ENCODE measurements at regions not wholly inside any gene's neighbourhood (a gene's known extent, or its start where the extent isn't known, plus 50 kb on each side); places are given as distances from the start of the nearest gene placed in this dataset.

DNA sequence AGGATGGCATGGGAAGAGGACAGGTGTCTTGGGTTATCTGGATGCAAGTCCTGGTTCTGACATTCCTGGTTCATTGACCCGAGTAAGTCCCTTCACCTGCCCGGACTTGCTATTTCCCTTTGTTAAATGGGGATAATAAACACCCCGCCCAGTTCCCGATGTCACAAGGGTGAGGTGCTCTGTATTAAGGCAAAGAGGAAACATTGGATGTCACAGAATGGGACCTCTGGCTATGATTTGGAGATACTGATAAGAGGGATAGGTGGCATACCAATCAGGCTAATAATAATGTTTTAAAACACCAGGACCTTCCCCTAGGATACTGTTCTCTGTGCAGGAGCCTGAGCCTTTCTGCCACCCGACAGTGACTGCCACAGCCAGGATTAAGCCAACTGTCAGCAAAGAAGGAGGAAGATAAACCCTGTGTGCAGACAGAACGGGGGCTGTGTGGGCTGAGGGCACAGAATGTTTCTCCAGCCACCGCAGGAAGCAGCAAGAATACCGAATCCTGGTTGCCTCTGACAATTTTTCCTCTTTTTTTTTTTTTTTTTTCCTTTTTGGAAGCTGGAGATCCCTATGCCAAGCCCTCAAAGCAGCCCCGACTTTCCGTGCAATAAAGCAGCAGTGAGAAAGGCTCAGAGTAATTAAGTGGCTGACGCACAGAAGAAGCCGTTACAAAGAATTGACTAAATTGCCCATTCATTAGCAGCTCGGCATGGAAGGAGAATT is 336.6 kb downstream of the SMAD2 start:
- DNase-seq (ENCODE audit: low read depth), result no peak
- TF ChIP-seq, protein P1, sequence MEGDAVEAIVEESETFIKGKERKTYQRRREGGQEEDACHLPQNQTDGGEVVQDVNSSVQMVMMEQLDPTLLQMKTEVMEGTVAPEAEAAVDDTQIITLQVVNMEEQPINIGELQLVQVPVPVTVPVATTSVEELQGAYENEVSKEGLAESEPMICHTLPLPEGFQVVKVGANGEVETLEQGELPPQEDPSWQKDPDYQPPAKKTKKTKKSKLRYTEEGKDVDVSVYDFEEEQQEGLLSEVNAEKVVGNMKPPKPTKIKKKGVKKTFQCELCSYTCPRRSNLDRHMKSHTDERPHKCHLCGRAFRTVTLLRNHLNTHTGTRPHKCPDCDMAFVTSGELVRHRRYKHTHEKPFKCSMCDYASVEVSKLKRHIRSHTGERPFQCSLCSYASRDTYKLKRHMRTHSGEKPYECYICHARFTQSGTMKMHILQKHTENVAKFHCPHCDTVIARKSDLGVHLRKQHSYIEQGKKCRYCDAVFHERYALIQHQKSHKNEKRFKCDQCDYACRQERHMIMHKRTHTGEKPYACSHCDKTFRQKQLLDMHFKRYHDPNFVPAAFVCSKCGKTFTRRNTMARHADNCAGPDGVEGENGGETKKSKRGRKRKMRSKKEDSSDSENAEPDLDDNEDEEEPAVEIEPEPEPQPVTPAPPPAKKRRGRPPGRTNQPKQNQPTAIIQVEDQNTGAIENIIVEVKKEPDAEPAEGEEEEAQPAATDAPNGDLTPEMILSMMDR (conservative IDR thresholded peaks at IDR 0.05; ENCODE audit: low read depth, low read length), result no peak
- no peak overlapping the region for H3K4me3 ChIP-seq (ENCODE audit: low read depth, low read length)

DNA sequence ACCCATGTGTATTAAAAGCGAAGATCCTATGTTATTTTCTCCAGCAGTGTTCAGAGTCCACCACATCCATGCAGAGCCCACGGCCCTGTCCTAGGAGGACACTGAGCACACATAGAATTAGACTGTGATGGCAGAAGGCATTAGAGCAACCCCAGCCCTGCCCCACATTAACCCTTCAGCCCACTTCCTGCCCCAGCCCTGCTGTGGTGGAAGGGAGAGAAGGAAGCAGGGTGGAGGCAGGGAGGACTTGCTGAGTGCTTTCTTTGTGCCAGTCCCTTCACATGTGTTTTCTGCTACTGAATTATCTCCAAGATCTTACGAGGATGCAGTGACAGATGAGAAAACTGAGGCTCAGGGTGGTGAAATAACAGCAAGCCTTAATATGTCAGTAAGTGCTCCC is 339.0 kb downstream of the SMAD2 start:
- TF ChIP-seq, protein P1 (conservative IDR thresholded peaks at IDR 0.05; ENCODE audit: low read depth, low read length), result no peak
- no peak for DNase-seq (ENCODE audit: low read depth)
- H3K4me3 ChIP-seq (ENCODE audit: low read depth, low read length), result no peak overlapping the region

DNA sequence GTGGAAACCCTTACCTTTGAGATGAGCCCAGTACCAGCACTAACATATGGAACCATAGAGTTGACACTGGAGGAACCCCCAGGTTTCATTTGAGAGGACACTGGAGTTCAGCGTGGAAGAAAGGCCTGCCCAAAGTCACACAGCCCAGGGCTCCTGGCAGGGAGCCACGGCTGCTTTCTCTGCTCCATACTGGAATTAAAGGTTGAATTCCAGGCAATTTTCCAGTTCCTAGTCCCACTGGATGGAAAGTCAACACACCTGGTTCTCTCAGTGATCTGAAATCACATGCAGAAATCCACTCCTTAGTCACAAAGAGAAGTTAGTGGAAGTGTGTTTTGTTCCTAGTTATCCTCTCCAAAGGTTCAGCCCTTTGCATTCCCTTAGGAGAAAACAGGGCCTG is 336.1 kb upstream of the SKOR2 start:
- no peak for DNase-seq (ENCODE audit: low read depth)
- no peak overlapping the region for H3K4me3 ChIP-seq (ENCODE audit: low read depth, low read length)
- TF ChIP-seq, protein P1 (conservative IDR thresholded peaks at IDR 0.05; ENCODE audit: low read depth, low read length), result no peak

DNA sequence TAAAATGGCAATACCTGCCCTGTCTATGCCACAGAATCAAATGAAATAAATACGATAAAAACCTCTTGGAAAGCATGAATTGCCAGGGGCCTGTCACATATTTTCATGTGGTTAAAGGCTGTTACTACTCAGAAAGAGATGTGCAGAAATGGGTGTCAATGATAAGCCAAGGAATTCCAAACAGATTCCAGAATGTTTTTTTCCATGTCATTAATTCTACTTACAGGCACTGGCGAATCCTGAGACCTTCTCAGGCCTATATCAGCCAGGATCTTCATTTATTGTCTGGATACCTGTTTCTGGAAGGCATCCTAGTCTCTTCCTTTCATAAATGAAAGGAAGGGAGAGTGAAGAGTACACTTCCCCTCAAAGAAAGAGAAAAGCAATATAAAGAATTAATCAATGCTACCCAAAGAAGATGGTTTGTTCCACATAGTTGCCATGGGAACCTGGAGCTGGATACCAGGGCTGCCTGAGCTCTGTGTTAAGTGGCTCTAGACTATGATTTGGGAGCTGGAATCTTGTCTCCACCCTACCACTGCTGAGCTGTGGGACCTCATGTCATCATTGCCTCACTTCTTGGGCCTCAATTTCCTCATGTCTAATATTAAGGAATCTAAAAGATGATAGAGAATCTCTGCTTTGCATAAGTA is 335.1 kb upstream of the SKOR2 start:
- TF ChIP-seq, protein P1 (conservative IDR thresholded peaks at IDR 0.05; ENCODE audit: low read depth, low read length), result no peak
- no peak overlapping the region for H3K4me3 ChIP-seq (ENCODE audit: low read depth, low read length)
- DNase-seq (ENCODE audit: low read depth), result no peak

DNA sequence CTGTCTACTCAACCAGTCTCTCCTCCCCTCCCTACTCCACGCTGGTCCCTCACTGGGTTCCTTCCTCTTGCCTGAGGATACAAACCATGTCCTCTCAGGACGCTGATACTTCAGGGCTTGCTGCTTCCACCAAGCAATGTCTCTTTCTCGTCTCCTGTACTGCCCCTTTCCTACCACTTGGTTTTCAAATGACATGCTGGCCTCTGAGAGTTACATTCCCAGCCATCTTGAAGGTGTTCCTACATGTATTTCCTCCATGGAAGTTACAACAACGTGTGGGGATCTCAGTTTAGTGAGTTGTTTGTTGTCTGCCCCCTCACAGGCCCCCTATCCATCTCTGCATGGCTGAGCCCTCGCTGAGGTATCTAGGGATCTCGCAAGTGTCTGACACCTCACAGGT is 334.5 kb upstream of the SKOR2 start:
- TF ChIP-seq, protein P1 (conservative IDR thresholded peaks at IDR 0.05; ENCODE audit: low read depth, low read length), result no peak
- no peak for DNase-seq (ENCODE audit: low read depth)
- H3K4me3 ChIP-seq (ENCODE audit: low read depth, low read length), result no peak overlapping the region

DNA sequence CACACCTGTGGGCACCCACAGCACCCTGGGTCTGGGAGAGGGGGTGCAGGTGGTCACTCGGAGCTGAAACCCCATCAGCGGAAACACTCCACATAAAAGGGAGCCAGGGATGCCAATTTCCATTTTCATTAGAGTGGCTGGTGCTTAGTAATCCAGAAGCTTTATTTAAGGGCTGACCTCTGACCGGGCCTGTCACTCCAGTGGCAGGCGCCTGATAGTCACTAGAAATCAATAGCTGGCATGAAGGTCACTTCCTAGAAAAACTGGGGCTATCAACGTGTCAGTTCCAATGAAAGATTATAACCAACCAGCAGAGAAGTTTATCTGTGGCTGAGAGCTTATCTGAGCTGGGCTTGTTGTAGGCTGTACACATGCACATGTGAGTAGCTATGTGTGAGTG is 333.7 kb upstream of the SKOR2 start:
- DNase-seq (ENCODE audit: low read depth), result no peak
- TF ChIP-seq, protein P1 (conservative IDR thresholded peaks at IDR 0.05; ENCODE audit: low read depth, low read length), result no peak
- no peak overlapping the region for H3K4me3 ChIP-seq (ENCODE audit: low read depth, low read length)

DNA sequence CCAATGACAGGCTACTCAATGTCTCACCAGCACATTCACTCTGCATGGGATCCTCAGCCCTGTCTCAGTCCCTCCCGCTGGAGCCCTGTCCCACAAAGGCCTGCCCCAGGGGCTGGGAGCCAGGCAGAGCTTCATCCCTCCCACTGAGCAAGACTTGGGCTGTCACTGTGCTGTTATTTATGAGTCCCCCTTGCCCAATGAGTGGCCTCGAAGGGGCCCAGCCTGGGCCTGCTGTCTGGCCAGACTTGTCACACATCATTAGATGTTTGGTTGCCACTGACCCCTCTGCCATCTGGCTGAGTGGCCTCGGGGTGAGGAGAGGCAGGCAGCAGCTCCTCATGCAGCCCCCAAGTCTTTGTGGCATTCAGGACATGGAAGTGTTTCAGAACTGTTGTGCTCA is 330.6 kb upstream of the SKOR2 start:
- H3K4me3 ChIP-seq (ENCODE audit: low read depth, low read length), result no peak overlapping the region
- TF ChIP-seq, protein P1 (conservative IDR thresholded peaks at IDR 0.05; ENCODE audit: low read depth, low read length), result no peak
- no peak for DNase-seq (ENCODE audit: low read depth)
